Prostate gland (tissue), 2 donors: ENCODE measurements at regions not wholly inside any gene's neighbourhood (a gene's known extent, or its start where the extent isn't known, plus 50 kb on each side); places are given as distances from the start of the nearest gene placed in this dataset.

Experiments
- CTCF ChIP-seq, 4 experiments: fragments of 200-600 bp in 2 of 4; fragments of 450-650 bp in 2 of 4; sonication (generic) in 2 of 4; IDR thresholded peaks; 1 replicate in 3 of 4; 2 replicates in 1 of 4; pipeline ENCODE4 v1.5.1; 2016 to 2019; ENCODE audit warnings: antibody characterized with exemption in 4 of 4, mild to moderate bottlenecking in 2 of 4, moderate library complexity in 2 of 4
- POLR2A ChIP-seq: fragments of 450-650 bp; IDR thresholded peaks from one replicate; pipeline ENCODE4 v1.6.1; 2016; ENCODE audit warnings: antibody characterized with exemption, mild to moderate bottlenecking
- POLR2AphosphoS5 ChIP-seq: sonication (generic); formaldehyde crosslinking; IDR thresholded peaks from one replicate; pipeline ENCODE4 v1.6.1; 2017; ENCODE audit warnings: antibody characterized with exemption

GRCh38 chr11:87879118-87879517, 296.1 kb downstream of the RAB38 start:
- no peak for TF ChIP-seq CTCF (IDR thresholded peaks at IDR 0.05)
- no peak for TF ChIP-seq POLR2A
- TF ChIP-seq POLR2AphosphoS5: no peak
